H1 (cell line): ENCODE measurements at regions not wholly inside any gene's neighbourhood (a gene's known extent, or its start where the extent isn't known, plus 50 kb on each side); places are given as distances from the start of the nearest gene placed in this dataset.

Experiments used
- CTCF ChIA-PET: fragments of 300-600 bp; sonication (Branson Sonifier 250); formaldehyde crosslinking; loops from one replicate; lab custom pipeline; 2021; ENCODE audit not compliant: partially characterized antibody; lab: Charles Lee
- POLR2A ChIA-PET: fragments of 300-600 bp; sonication (Branson Sonifier 250); formaldehyde crosslinking; loops from one replicate; lab custom pipeline; 2021; ENCODE audit warnings: inconsistent platforms; ENCODE audit not compliant: partially characterized antibody; lab: Charles Lee
- DNase-seq, 2 experiments: peaks; one replicate each; pipeline versions ENCODE4 v3.0.0 to v3.0.0-alpha.2; 2010 to 2022; ENCODE audit warnings: low spot score in 2 of 2, low read depth in 1 of 2, mixed read lengths in 1 of 2
- FAIRE-seq: peaks from 2 replicates; lab custom pipeline; 2011; peaks lifted over from hg19 to GRCh38; lab: Jason Lieb, UNC
- H2AFZ ChIP-seq: 2 replicates; pipeline ENCODE4 v1.8.1; 2012; ENCODE audit warnings: low read length, inconsistent platforms
- H2AK5ac ChIP-seq: 2 replicates; pipeline ENCODE4 v1.6.1; 2013; ENCODE audit warnings: low read depth, low read length
- H2BK120ac ChIP-seq: replicated peaks from 2 replicates; pipeline ENCODE3; 2013; ENCODE audit warnings: low read depth, low read length, inconsistent platforms
- H2BK12ac ChIP-seq: 2 replicates; pipeline ENCODE4 v1.6.1; 2013; ENCODE audit warnings: low read depth, low read length
- H2BK15ac ChIP-seq: 2 replicates; pipeline ENCODE4 v1.6.1; 2013; ENCODE audit warnings: low read length
- H2BK20ac ChIP-seq: 2 replicates; pipeline ENCODE4 v1.6.1; 2013; ENCODE audit warnings: low read length
- H2BK5ac ChIP-seq: 2 replicates; pipeline ENCODE4 v1.6.1; 2013; ENCODE audit warnings: low read depth, low read length
- H3K14ac ChIP-seq: 2 replicates; pipeline ENCODE4 v1.6.1; 2013; ENCODE audit warnings: inconsistent platforms; ENCODE audit not compliant: insufficient read length
- H3K18ac ChIP-seq: 2 replicates; pipeline ENCODE4 v1.6.1; 2013; ENCODE audit warnings: low read length; ENCODE audit errors: extremely low read depth
- H3K23ac ChIP-seq: 2 replicates; pipeline ENCODE4 v1.6.1; 2013; ENCODE audit warnings: inconsistent platforms; ENCODE audit not compliant: insufficient read length
- H3K23me2 ChIP-seq: 2 replicates; pipeline ENCODE4 v1.6.1; 2013; ENCODE audit warnings: low read depth, low read length
- H3K27ac ChIP-seq: 2 replicates; pipeline ENCODE4 v1.6.1; 2011; ENCODE audit warnings: low read depth, low read length, inconsistent platforms
- H3K27me3 ChIP-seq, 4 experiments: replicated peaks in 1 of 4; 1 replicate in 1 of 4; 2 replicates in 3 of 4; pipeline versions ENCODE4 v1.6.1 to v1.8.1; 2011 to 2013; ENCODE audit warnings: low read length in 3 of 4, mild to moderate bottlenecking in 3 of 4, inconsistent platforms in 2 of 4, mixed read lengths in 2 of 4, moderate library complexity in 1 of 4; ENCODE audit not compliant: control insufficient read depth in 3 of 4, insufficient read depth in 3 of 4; ENCODE audit errors: extremely low read depth in 1 of 4
- H3K36me3 ChIP-seq, 4 experiments: 2 replicates each; pipeline versions ENCODE4 v1.6.1 to v1.8.1; 2011 to 2013; ENCODE audit warnings: mild to moderate bottlenecking in 4 of 4, low read length in 3 of 4, moderate library complexity in 2 of 4, control low read depth in 1 of 4, inconsistent platforms in 1 of 4; ENCODE audit not compliant: insufficient read depth in 4 of 4, control insufficient read depth in 2 of 4
- H3K4ac ChIP-seq: replicated peaks from 2 replicates; pipeline ENCODE3; 2013; ENCODE audit warnings: low read length, low read depth, mixed read lengths, inconsistent platforms; ENCODE audit not compliant: insufficient read length
- H3K4me1 ChIP-seq, 4 experiments: replicated peaks in 1 of 4; 1 replicate in 1 of 4; 2 replicates in 3 of 4; pipeline versions ENCODE4 v1.6.1 to v1.8.1; 2011 to 2013; ENCODE audit warnings: low read length in 3 of 4, inconsistent platforms in 2 of 4, mixed read lengths in 1 of 4; ENCODE audit not compliant: insufficient read depth in 4 of 4, control insufficient read depth in 3 of 4
- H3K4me2 ChIP-seq, 2 experiments: 2 replicates each; pipeline versions ENCODE4 v1.6.1 to v1.8.1; 2011 to 2013; ENCODE audit warnings: low read depth in 2 of 2, low read length in 2 of 2, control low read depth in 1 of 2, inconsistent platforms in 1 of 2, mild to moderate bottlenecking in 1 of 2; ENCODE audit not compliant: insufficient read depth in 1 of 2
- H3K4me3 ChIP-seq, 4 experiments: fragments of 200-600, 300-600 bp in 1 of 4; sonication (generic), shearing (Covaris generic), sonication (Bioruptor Twin) in 1 of 4; 2 replicates each; pipeline versions ENCODE4 v1.5.1 to v1.8.1; 2011 to 2016; ENCODE audit warnings: low read length in 4 of 4, low read depth in 3 of 4, control low read depth in 2 of 4, inconsistent platforms in 2 of 4, mild to moderate bottlenecking in 2 of 4, mixed read lengths in 1 of 4, moderate library complexity in 1 of 4; ENCODE audit not compliant: insufficient read depth in 2 of 4; ENCODE audit errors: extremely low read depth in 1 of 4
- H3K56ac ChIP-seq: replicated peaks from 2 replicates; pipeline ENCODE3; 2013; ENCODE audit warnings: low read depth, mild to moderate bottlenecking, mixed read lengths, low read length, inconsistent platforms; ENCODE audit not compliant: insufficient read length
- H3K79me1 ChIP-seq: 2 replicates; pipeline ENCODE4 v1.6.1; 2013; ENCODE audit warnings: low read depth, low read length, control low read depth
- H3K79me2 ChIP-seq, 2 experiments: 2 replicates each; pipeline versions ENCODE4 v1.6.1 to v1.8.1; 2012 to 2013; ENCODE audit warnings: low read length in 2 of 2, mild to moderate bottlenecking in 2 of 2, inconsistent platforms in 1 of 2; ENCODE audit not compliant: insufficient read depth in 2 of 2, control insufficient read depth in 1 of 2
- H3K9ac ChIP-seq, 4 experiments: replicated peaks in 1 of 4; 1 replicate in 1 of 4; 2 replicates in 3 of 4; pipeline versions ENCODE4 v1.6.1 to v1.8.1; 2011 to 2013; ENCODE audit warnings: low read depth in 3 of 4, low read length in 3 of 4, control low read depth in 2 of 4, mild to moderate bottlenecking in 2 of 4, moderate library complexity in 2 of 4, inconsistent platforms in 1 of 4; ENCODE audit errors: extremely low read depth in 1 of 4
- H3K9me3 ChIP-seq, 2 experiments: 2 replicates each; pipeline versions ENCODE4 v1.6.1 to v1.8.1; 2012 to 2013; ENCODE audit warnings: mild to moderate bottlenecking in 2 of 2, moderate library complexity in 2 of 2, control low read depth in 1 of 2, inconsistent platforms in 1 of 2, low read depth in 1 of 2, low read length in 1 of 2, mixed read lengths in 1 of 2; ENCODE audit not compliant: insufficient read depth in 2 of 2
- H4K20me1 ChIP-seq, 2 experiments: replicated peaks in 1 of 2; 2 replicates each; pipeline versions ENCODE3 to v1.8.1; 2011 to 2013; ENCODE audit warnings: inconsistent platforms in 2 of 2, low read length in 2 of 2, mild to moderate bottlenecking in 1 of 2; ENCODE audit not compliant: insufficient read depth in 2 of 2, control insufficient read depth in 1 of 2
- H4K5ac ChIP-seq: 2 replicates; pipeline ENCODE4 v1.6.1; 2013; ENCODE audit warnings: low read length, low read depth, mixed read lengths, inconsistent platforms; ENCODE audit not compliant: insufficient read length
- H4K8ac ChIP-seq: 2 replicates; pipeline ENCODE4 v1.8.0; 2013; ENCODE audit warnings: mild to moderate bottlenecking, moderate library complexity, low read length, inconsistent platforms; ENCODE audit not compliant: insufficient read depth; ENCODE audit errors: extremely low read depth
- H4K91ac ChIP-seq: replicated peaks from 2 replicates; pipeline ENCODE3; 2013; ENCODE audit warnings: low read length, mixed read lengths, inconsistent platforms; ENCODE audit not compliant: insufficient read length
- ASH2L ChIP-seq: fragments of 200-600, 300-600 bp; sonication (generic); IDR thresholded peaks from one replicate; pipeline ENCODE4 v1.7.1; 2017; ENCODE audit warnings: low read length
- ATF2 ChIP-seq: IDR thresholded peaks from 2 replicates; pipeline ENCODE4 v1.6.1; 2012; ENCODE audit warnings: low read length, inconsistent platforms
- BACH1 ChIP-seq: IDR thresholded peaks from 2 replicates; pipeline ENCODE4 v1.6.1; 2012; ENCODE audit warnings: low read length, improper control_type of control experiment
- CTBP2 ChIP-seq: IDR thresholded peaks from 2 replicates; pipeline ENCODE4 v1.7.0; 2011; ENCODE audit warnings: borderline replicate concordance, mild to moderate bottlenecking, moderate library complexity, mixed read lengths, low read length; ENCODE audit not compliant: insufficient read depth, insufficient read length
- EZH2 ChIP-seq: fragments of 200-600 bp; sonication (generic); IDR thresholded peaks from 2 replicates; pipeline ENCODE4 v1.7.1; 2012; ENCODE audit warnings: low read depth, mild to moderate bottlenecking, moderate library complexity, low read length, inconsistent platforms; ENCODE audit not compliant: severe bottlenecking
- JUND ChIP-seq: IDR thresholded peaks from 2 replicates; pipeline ENCODE4 v1.6.1; 2011; ENCODE audit warnings: mild to moderate bottlenecking, improper control_type of control experiment, low read length
- KDM1A ChIP-seq: fragments of 200-600, 300-600 bp; sonication (generic); IDR thresholded peaks from 2 replicates; pipeline ENCODE4 v1.7.1; 2016; ENCODE audit warnings: mild to moderate bottlenecking, low read length, borderline replicate concordance
- RBBP5 ChIP-seq: IDR thresholded peaks from 2 replicates; pipeline ENCODE4 v1.7.1; 2012; ENCODE audit warnings: low read depth, mild to moderate bottlenecking, inconsistent platforms, low read length, moderate library complexity, borderline replicate concordance
- RFX5 ChIP-seq: IDR thresholded peaks from 2 replicates; pipeline ENCODE4 v1.6.1; 2011; ENCODE audit warnings: low read depth, low read length, improper control_type of control experiment, borderline replicate concordance
- RNF2 ChIP-seq: fragments of 200-900, 300-1000 bp; sonication (generic); IDR thresholded peaks from 2 replicates; pipeline ENCODE4 v1.7.1; 2016; ENCODE audit warnings: borderline replicate concordance, low read depth, mild to moderate bottlenecking, antibody characterized with exemption, low read length; ENCODE audit not compliant: poor library complexity, severe bottlenecking; ENCODE audit errors: missing control alignments
- SAP30 ChIP-seq: fragments of 300-600 bp; sonication (generic); IDR thresholded peaks from 2 replicates; pipeline ENCODE4 v1.7.1; 2012; ENCODE audit warnings: low read length, moderate library complexity, mild to moderate bottlenecking, inconsistent platforms; ENCODE audit not compliant: insufficient read depth, insufficient replicate concordance
- SP4 ChIP-seq: IDR thresholded peaks from 2 replicates; pipeline ENCODE4 v1.6.1; 2012; ENCODE audit warnings: low read length, inconsistent platforms
- WGBS, 2 experiments: shearing (Covaris generic) in 1 of 2; methylation state at CpG; one replicate each; pipeline versions ENCODE4 v1.1.6 to v1.1.7; 2013 to 2015; ENCODE audit warnings: low lambda C conversion rate in 2 of 2, mixed read lengths in 2 of 2, inconsistent platforms in 1 of 2, low coverage in 1 of 2, missing lambda C conversion rate in 1 of 2; ENCODE audit not compliant: insufficient replicate concordance in 2 of 2, insufficient coverage in 1 of 2, insufficient read length in 1 of 2; ENCODE audit errors: extremely low coverage in 1 of 2, missing lambda C conversion rate in 1 of 2; 5-methylcytosine and 5-hydroxymethylcytosine counted together

GRCh38 chr13:94813920-94814475 is 101.7 kb upstream of the SOX21 start:
- no peak overlapping the region for H3K56ac ChIP-seq
- H2BK12ac ChIP-seq = no peak overlapping the region
- no peak overlapping the region for H3K9ac ChIP-seq
- H2AFZ ChIP-seq = 0 out of 2 replicates have a peak overlapping the region, but pooled peaks have one; percentile 13
- FAIRE-seq (no peak), DNase-seq (no peak)
- H3K23ac ChIP-seq = no peak overlapping the region
- H4K20me1 ChIP-seq = no peaks in the 10 kb centered on the region
- H3K18ac ChIP-seq = no peak overlapping the region
- H3K4me3 ChIP-seq = no peak overlapping the region
- no peaks in the 10 kb centered on the region for H3K4me1 ChIP-seq
- H3K36me3 ChIP-seq = no peaks in the 10 kb centered on the region
- WGBS, 2 experiments = 90% methylated on average over 4 of the region's 4 CpGs; no CpG with 5 or more reads in 1 of the 2 experiments
- H3K4ac ChIP-seq = no peak overlapping the region
- no peaks in the 10 kb centered on the region for H3K27me3 ChIP-seq
- no peak overlapping the region for H2BK20ac ChIP-seq
- no peak overlapping the region for H4K8ac ChIP-seq
- H3K79me2 ChIP-seq = no peaks in the 10 kb centered on the region
- H2BK5ac ChIP-seq = no peak overlapping the region
- H2BK120ac ChIP-seq = no peak overlapping the region
- H3K27ac ChIP-seq = no peak overlapping the region
- CTCF ChIA-PET = interaction anchor here (0.6 to 1.5 kb wide), 4 partner anchors 13 to 591 kb away, joined by 3 to 5 read pairs (median 4); no protein-coding TSS in a partner anchor
- H3K9me3 ChIP-seq = no peaks in the 10 kb centered on the region
- no peak overlapping the region for H4K5ac ChIP-seq
- no peak overlapping the region for H2AK5ac ChIP-seq
- H3K23me2 ChIP-seq = no peaks in the 10 kb centered on the region
- H3K14ac ChIP-seq = no peak overlapping the region
- POLR2A ChIA-PET = no interaction called here
- H4K91ac ChIP-seq = no peak overlapping the region
- H3K4me2 ChIP-seq = no peak overlapping the region
- no peaks in the 10 kb centered on the region for H3K79me1 ChIP-seq
- H2BK15ac ChIP-seq = no peak overlapping the region
- TF ChIP-seq ASH2L (no peak), SAP30 (no peak), SP4 (no peak), RNF2 (no peak), RFX5 (no peak), JUND (no peak), RBBP5 (no peak), CTBP2 (no peak), ATF2 (no peak), KDM1A (no peak), EZH2 (no peak), BACH1 (no peak)
